Right renal pelvis (tissue), 4 donors: ENCODE measurements at regions not wholly inside any gene's neighbourhood (a gene's known extent, or its start where the extent isn't known, plus 50 kb on each side); places are given as distances from the start of the nearest gene placed in this dataset.
"Not testable (repeated sequence)": the region's sequence is repeated elsewhere in the genome, so short reads cannot be mapped to it uniquely, and the experiment has no call there.

ENCODE experiments used
- DNase-seq, 4 donors: peaks; one replicate each; pipeline ENCODE4 v3.0.0-alpha.2; 2013; ENCODE audit warnings: low read depth in 4 of 4, low spot score in 3 of 4, missing footprints in 1 of 4

GRCh38 chr13:21260561-21261290, 84.3 kb downstream of the MRPL57 start:
- DNase-seq: not testable (repeated sequence)

GRCh38 chr13:21261487-21262216, 85.2 kb downstream of the MRPL57 start:
- not testable (repeated sequence) for DNase-seq

- not testable (repeated sequence) for DNase-seq
These were observed 87.5 kb downstream of the MRPL57 start for GRCh38 chr13:21263909-21264308.

GRCh38 chr13:21268485-21268884, 92.0 kb downstream of the MRPL57 start:
- DNase-seq: not testable (repeated sequence)

GRCh38 chr13:21272439-21272838, 96.0 kb downstream of the MRPL57 start:
- DNase-seq: not testable (repeated sequence)

GRCh38 chr13:21274457-21274856, 98.0 kb downstream of the MRPL57 start:
- not testable (repeated sequence) for DNase-seq

- no peak for DNase-seq
These were observed 105.6 kb downstream of the MRPL57 start for GRCh38 chr13:21282065-21282464.

- no peak for DNase-seq
These were observed 111.0 kb downstream of the MRPL57 start for GRCh38 chr13:21287331-21287907.

GRCh38 chr13:21289475-21289874, 113.0 kb downstream of the MRPL57 start:
- DNase-seq: no peak

- not testable (repeated sequence) for DNase-seq
These were observed 114.1 kb downstream of the MRPL57 start for GRCh38 chr13:21290442-21291002.

- DNase-seq: no peak
These were observed 115.4 kb downstream of the MRPL57 start for GRCh38 chr13:21291840-21292239.

GRCh38 chr13:21296991-21297390, 120.5 kb downstream of the MRPL57 start:
- DNase-seq: peak in 1 of 4 donors; percentile 9

GRCh38 chr13:21297447-21297846, 121.0 kb downstream of the MRPL57 start:
- no peak for DNase-seq

GRCh38 chr13:21297914-21298831, 121.7 kb downstream of the MRPL57 start:
- peak; percentile 77 to 87 (median 80) for DNase-seq

GRCh38 chr13:21304256-21304655, 127.8 kb downstream of the MRPL57 start:
- no peak for DNase-seq

GRCh38 chr13:21306300-21307073, 130.0 kb downstream of the MRPL57 start:
- not testable (repeated sequence) for DNase-seq

GRCh38 chr13:21307158-21307557, 130.7 kb downstream of the MRPL57 start:
- DNase-seq: not testable (repeated sequence)

- no peak for DNase-seq
These were observed 132.4 kb downstream of the MRPL57 start for GRCh38 chr13:21308906-21309305.

GRCh38 chr13:21309542-21310172, 133.2 kb downstream of the MRPL57 start:
- no peak for DNase-seq
